OCI-LY7 (cell line): ENCODE measurements at regions not wholly inside any gene's neighbourhood (a gene's known extent, or its start where the extent isn't known, plus 50 kb on each side); places are given as distances from the start of the nearest gene placed in this dataset.

Source experiments
- BruUV-seq: library from RNA; stranded (reverse); fragments of 400-500 nt; replicated peaks from 2 replicates; lab custom pipeline; 2021; lab: Mats Ljungman, UMichigan
- CTCF ChIA-PET: fragments of 300-600 bp; sonication (Branson Sonifier 250); formaldehyde crosslinking; loops from one replicate; lab custom pipeline; 2022; ENCODE audit warnings: antibody characterized with exemption; ENCODE audit not compliant: unreplicated experiment; lab: Charles Lee
- POLR2A ChIA-PET: fragments of 300-600 bp; sonication (Branson Sonifier 250); formaldehyde crosslinking; loops from one replicate; lab custom pipeline; 2022; ENCODE audit warnings: antibody characterized with exemption; lab: Charles Lee
- DNase-seq: peaks from one replicate; pipeline ENCODE4 v3.0.0-alpha.2; 2015; ENCODE audit warnings: low spot score
- H2AFZ ChIP-seq: fragments of 200-600 bp; sonication (generic), shearing (Covaris generic); 2 replicates; pipeline ENCODE4 v1.6.1; 2014; ENCODE audit warnings: mild to moderate bottlenecking, antibody characterized with exemption, low read length, moderate library complexity
- H3K27ac ChIP-seq: fragments of 200-600 bp; sonication (generic); 2 replicates; pipeline ENCODE4 v1.5.1; 2014; ENCODE audit warnings: mixed run types, low read depth, mild to moderate bottlenecking, moderate library complexity, low read length, inconsistent platforms; ENCODE audit not compliant: poor library complexity, severe bottlenecking
- H3K36me3 ChIP-seq: fragments of 200-600 bp; sonication (generic); 2 replicates; pipeline ENCODE4 v1.6.1; 2014; ENCODE audit warnings: mild to moderate bottlenecking, antibody characterized with exemption, low read length, moderate library complexity, mixed read lengths; ENCODE audit not compliant: insufficient read depth
- H3K4me1 ChIP-seq: fragments of 200-600 bp; sonication (generic); 2 replicates; pipeline ENCODE4 v1.5.1; 2014; ENCODE audit warnings: mild to moderate bottlenecking, low read length; ENCODE audit not compliant: insufficient read depth, poor library complexity, severe bottlenecking
- H3K4me2 ChIP-seq: fragments of 200-600 bp; sonication (generic); 2 replicates; pipeline ENCODE4 v1.6.1; 2014; ENCODE audit warnings: mild to moderate bottlenecking, low read length
- H3K4me3 ChIP-seq: fragments of 200-600 bp; sonication (generic); 2 replicates; pipeline ENCODE4 v1.5.1; 2014; ENCODE audit warnings: mild to moderate bottlenecking, low read depth, low read length; ENCODE audit not compliant: poor library complexity, severe bottlenecking
- H3K79me2 ChIP-seq: fragments of 200-600 bp; sonication (generic); 2 replicates; pipeline ENCODE4 v1.6.1; 2016; ENCODE audit warnings: low read depth, mild to moderate bottlenecking, low read length, moderate library complexity, mixed read lengths; ENCODE audit not compliant: insufficient read depth
- H3K9me2 ChIP-seq: fragments of 200-600 bp; sonication (generic); 2 replicates; pipeline ENCODE4 v1.6.1; 2016; ENCODE audit warnings: mild to moderate bottlenecking, low read length, mixed read lengths; ENCODE audit not compliant: insufficient read depth
- H3K9me3 ChIP-seq: fragments of 200-600 bp; sonication (generic); 2 replicates; pipeline ENCODE4 v1.6.1; 2014; ENCODE audit warnings: mild to moderate bottlenecking, mixed run types, low read length, mixed read lengths
- H4K20me1 ChIP-seq: fragments of 200-600 bp; sonication (generic); 2 replicates; pipeline ENCODE4 v1.6.1; 2014; ENCODE audit warnings: mild to moderate bottlenecking, antibody characterized with exemption, low read length, moderate library complexity, mixed read lengths; ENCODE audit not compliant: insufficient read depth
- CTCF ChIP-seq: fragments of 200-600 bp; sonication (generic); conservative IDR thresholded peaks from 2 replicates; pipeline ENCODE4 v1.5.1; 2014; ENCODE audit warnings: mild to moderate bottlenecking, antibody characterized with exemption, low read length, moderate library complexity, mixed read lengths
- EZH2phosphoT487 ChIP-seq: fragments of 200-600 bp; sonication (generic); IDR thresholded peaks from 2 replicates; pipeline ENCODE4 v1.6.1; 2018; ENCODE audit warnings: low read depth, borderline replicate concordance, mild to moderate bottlenecking, mixed run types, antibody characterized with exemption, low read length, moderate library complexity, mixed read lengths
- intact Hi-C: fragments of 100-400 bp; cut with micrococcal nuclease; formaldehyde crosslinking; loops from one replicate; pipeline ENCODE4 v1.10.0; 2022; ENCODE audit not compliant: unreplicated experiment

- no TSS peak for BruUV-seq
- TF ChIP-seq CTCF (no peak), EZH2phosphoT487 (no peak)
- H2AFZ ChIP-seq: no peak overlapping the region
- ChIA-PET CTCF (no interaction called here), POLR2A (no interaction called here)
- no peaks in the 10 kb centered on the region for H3K79me2 ChIP-seq
- no peak overlapping the region for H3K27ac ChIP-seq
- no peaks in the 10 kb centered on the region for H3K9me2 ChIP-seq
- no peaks in the 10 kb centered on the region for H3K36me3 ChIP-seq
- H3K4me1 ChIP-seq: no peaks in the 10 kb centered on the region
- no peak for DNase-seq
- no peaks in the 10 kb centered on the region for H4K20me1 ChIP-seq
- H3K4me2 ChIP-seq: no peak overlapping the region
- H3K9me3 ChIP-seq: no peaks in the 10 kb centered on the region
- intact Hi-C loops: no loop called here
- H3K4me3 ChIP-seq: no peak overlapping the region
Observed at GRCh38 chr3:102905811-102906210, 471.0 kb downstream of the ZPLD1 start.

- intact Hi-C loops: no loop called here
- no TSS peak for BruUV-seq
- no peaks in the 10 kb centered on the region for H3K9me2 ChIP-seq
- no peaks in the 10 kb centered on the region for H3K79me2 ChIP-seq
- no peak overlapping the region for H3K4me2 ChIP-seq
- H3K4me3 ChIP-seq: no peak overlapping the region
- no peaks in the 10 kb centered on the region for H4K20me1 ChIP-seq
- no peaks in the 10 kb centered on the region for H3K4me1 ChIP-seq
- ChIA-PET CTCF (no interaction called here), POLR2A (interaction anchor here (0.6 kb wide), 1 partner anchor 484 kb away, joined by 3 read pairs; no protein-coding TSS in a partner anchor)
- DNase-seq: no peak
- no peaks in the 10 kb centered on the region for H3K36me3 ChIP-seq
- H2AFZ ChIP-seq: no peak overlapping the region
- no peaks in the 10 kb centered on the region for H3K9me3 ChIP-seq
- TF ChIP-seq CTCF: no peak
- no peak for TF ChIP-seq EZH2phosphoT487
- H3K27ac ChIP-seq: no peak overlapping the region
Observed at GRCh38 chr3:102906818-102907217, 472.0 kb downstream of the ZPLD1 start.

GRCh38 chr3:102909904-102910303 lies 475.1 kb downstream of the ZPLD1 start:
- POLR2A ChIA-PET: interaction anchor here (0.5 kb wide), 1 partner anchor 1050 kb away, joined by 3 read pairs; no protein-coding TSS in a partner anchor
- Histone ChIP-seq H4K20me1 (no peaks in the 10 kb centered on the region), H3K4me2 (no peak overlapping the region), H2AFZ (no peak overlapping the region), H3K36me3 (no peaks in the 10 kb centered on the region), H3K4me3 (no peak overlapping the region), H3K27ac (no peak overlapping the region), H3K9me2 (no peaks in the 10 kb centered on the region), H3K79me2 (no peaks in the 10 kb centered on the region), H3K4me1 (no peaks in the 10 kb centered on the region), H3K9me3 (no peaks in the 10 kb centered on the region)
- DNase-seq: no peak
- BruUV-seq: no TSS peak
- CTCF ChIA-PET: no interaction called here
- TF ChIP-seq EZH2phosphoT487: no peak
- no peak for TF ChIP-seq CTCF
- intact Hi-C loops: no loop called here
